ENCODE measurements at regions not wholly inside any gene's neighbourhood (a gene's known extent, or its start where the extent isn't known, plus 50 kb on each side); places are given as distances from the start of the nearest gene placed in this dataset.
"Not testable (repeated sequence)": the region's sequence is repeated elsewhere in the genome, so short reads cannot be mapped to it uniquely, and the experiment has no call there.

GRCh38 chr9:65566018-65566417, 109.7 kb upstream of the ZNG1E start:
- not testable (repeated sequence) for DNase-seq

- not testable (repeated sequence) for DNase-seq
These were observed 156.7 kb upstream of the ZNG1E start for GRCh38 chr9:65519018-65519417.

- not testable (repeated sequence) for DNase-seq
These were observed 161.3 kb upstream of the ZNG1E start for GRCh38 chr9:65514465-65514864.

GRCh38 chr9:65507897-65508296, 167.8 kb upstream of the ZNG1E start:
- DNase-seq: not testable (repeated sequence)

- DNase-seq: not testable (repeated sequence)
These were observed 171.0 kb upstream of the ZNG1E start for GRCh38 chr9:65504686-65505085.

GRCh38 chr9:65503696-65504095, 172.0 kb upstream of the ZNG1E start:
- DNase-seq: not testable (repeated sequence)

- DNase-seq: not testable (repeated sequence)
These were observed 192.8 kb upstream of the ZNG1E start for GRCh38 chr9:65482890-65483289.

GRCh38 chr9:65481291-65481690, 194.4 kb upstream of the ZNG1E start:
- DNase-seq: not testable (repeated sequence)

- not testable (repeated sequence) for DNase-seq
These were observed 189.9 kb upstream of the FOXD4L5 start for GRCh38 chr9:65474891-65475290.

GRCh38 chr9:65473059-65473822, 188.2 kb upstream of the FOXD4L5 start:
- DNase-seq: not testable (repeated sequence)

GRCh38 chr9:65471106-65471505, 186.1 kb upstream of the FOXD4L5 start:
- DNase-seq: not testable (repeated sequence)

GRCh38 chr9:65466911-65467734, 182.1 kb upstream of the FOXD4L5 start:
- not testable (repeated sequence) for DNase-seq

GRCh38 chr9:65465246-65465895, 180.4 kb upstream of the FOXD4L5 start:
- not testable (repeated sequence) for DNase-seq

GRCh38 chr9:65462476-65462875, 177.5 kb upstream of the FOXD4L5 start:
- DNase-seq: not testable (repeated sequence)

GRCh38 chr9:65459756-65460320, 174.8 kb upstream of the FOXD4L5 start:
- no peak for DNase-seq

GRCh38 chr9:65458992-65459391, 174.0 kb upstream of the FOXD4L5 start:
- DNase-seq: no peak

- no peak for DNase-seq
These were observed 173.5 kb upstream of the FOXD4L5 start for GRCh38 chr9:65458465-65458864.

GRCh38 chr9:65456991-65457390, 172.0 kb upstream of the FOXD4L5 start:
- DNase-seq: not testable (repeated sequence)

GRCh38 chr9:65455751-65456647, 171.0 kb upstream of the FOXD4L5 start:
- DNase-seq: not testable (repeated sequence)

GRCh38 chr9:65455136-65455535, 170.1 kb upstream of the FOXD4L5 start:
- not testable (repeated sequence) for DNase-seq

GRCh38 chr9:65454666-65455065, 169.7 kb upstream of the FOXD4L5 start:
- not testable (repeated sequence) for DNase-seq

GRCh38 chr9:65454034-65454433, 169.0 kb upstream of the FOXD4L5 start:
- not testable (repeated sequence) for DNase-seq
